GM19328 (cell line): ENCODE measurements at regions not wholly inside any gene's neighbourhood (a gene's known extent, or its start where the extent isn't known, plus 50 kb on each side); places are given as distances from the start of the nearest gene placed in this dataset.

Experiments used
- ATAC-seq: cut with Tn5 transposase; IDR thresholded peaks from one replicate; pipeline ENCODE4 v1.9.1; 2021; ENCODE audit warnings: mild to moderate bottlenecking, moderate library complexity; ENCODE audit not compliant: unreplicated experiment

- no peak for ATAC-seq
Observed at GRCh38 chr12:97173688-97174410, 266.8 kb downstream of the NEDD1 start.

GRCh38 chr12:97177481-97177880, 270.4 kb downstream of the NEDD1 start:
- no peak for ATAC-seq

GRCh38 chr12:97181571-97182265, 274.7 kb downstream of the NEDD1 start:
- ATAC-seq, result no peak

GRCh38 chr12:97182769-97183168, 275.7 kb downstream of the NEDD1 start:
- ATAC-seq, result no peak

GRCh38 chr12:97184127-97184773, 277.2 kb downstream of the NEDD1 start:
- ATAC-seq, result no peak

- ATAC-seq, result no peak
Observed at GRCh38 chr12:97185567-97185966, 277.0 kb upstream of the RMST start.

GRCh38 chr12:97194546-97194945, 268.1 kb upstream of the RMST start:
- ATAC-seq, result no peak

- ATAC-seq, result no peak
Observed at GRCh38 chr12:97200181-97200580, 262.4 kb upstream of the RMST start.

GRCh38 chr12:97203408-97203807, 259.2 kb upstream of the RMST start:
- ATAC-seq, result no peak

GRCh38 chr12:97209997-97210396, 252.6 kb upstream of the RMST start:
- no peak for ATAC-seq

GRCh38 chr12:97211416-97211930, 251.1 kb upstream of the RMST start:
- no peak for ATAC-seq

- ATAC-seq, result no peak
Observed at GRCh38 chr12:97216848-97217247, 245.8 kb upstream of the RMST start.

- no peak for ATAC-seq
Observed at GRCh38 chr12:97222391-97222790, 240.2 kb upstream of the RMST start.

GRCh38 chr12:97223419-97223818, 239.2 kb upstream of the RMST start:
- ATAC-seq, result no peak

GRCh38 chr12:97229004-97229403, 233.6 kb upstream of the RMST start:
- no peak for ATAC-seq

- ATAC-seq, result no peak
Observed at GRCh38 chr12:97235102-97235501, 227.5 kb upstream of the RMST start.

GRCh38 chr12:97246368-97246767, 216.2 kb upstream of the RMST start:
- no peak for ATAC-seq

GRCh38 chr12:97250483-97250882, 212.1 kb upstream of the RMST start:
- ATAC-seq, result no peak

GRCh38 chr12:97257726-97258125, 204.9 kb upstream of the RMST start:
- no peak for ATAC-seq

- ATAC-seq, result no peak
Observed at GRCh38 chr12:97259098-97259497, 203.5 kb upstream of the RMST start.

GRCh38 chr12:97260786-97261185, 201.8 kb upstream of the RMST start:
- ATAC-seq, result no peak

- ATAC-seq, result no peak
Observed at GRCh38 chr12:97267166-97267565, 195.4 kb upstream of the RMST start.
